ENCODE measurements at regions not wholly inside any gene's neighbourhood (a gene's known extent, or its start where the extent isn't known, plus 50 kb on each side); places are given as distances from the start of the nearest gene placed in this dataset.
"Not testable (repeated sequence)": the region's sequence is repeated elsewhere in the genome, so short reads cannot be mapped to it uniquely, and the experiment has no call there.

DNA sequence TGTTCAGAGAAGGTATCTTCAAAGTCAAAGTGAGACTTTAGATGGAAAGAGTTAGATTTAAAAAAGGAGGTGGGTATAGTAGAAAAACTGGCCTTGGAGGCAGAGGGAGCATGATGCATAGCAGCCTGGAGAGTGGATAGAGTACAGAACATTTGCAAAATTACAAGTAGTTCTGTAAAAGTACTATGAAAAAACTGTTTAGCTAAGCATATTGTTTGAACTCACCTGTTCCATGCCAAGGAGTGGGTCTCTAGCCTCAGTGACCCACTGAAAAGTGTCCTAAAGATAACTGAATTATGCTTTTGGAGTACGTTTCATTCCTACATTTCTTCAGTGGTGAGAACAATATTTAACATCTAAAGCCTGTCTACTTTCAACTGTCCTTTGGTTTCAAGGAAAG is 218.9 kb downstream of the NAP1L3 start (continued):
- TF ChIP-seq ZNF331 (CRISPR knock-in tag; IDR thresholded peaks at IDR 0.05; ENCODE audit: low read depth) (no peak), EZH2phosphoT487 (IDR thresholded peaks at IDR 0.05; ENCODE audit: unreplicated experiment) (no peak), CREB1 (CRISPR knock-in tag; IDR thresholded peaks at IDR 0.05; ENCODE audit: low read depth) (no peak)

GRCh38 chrX:93434721-93435120 is 238.7 kb downstream of the NAP1L3 start:
- H3K27me3 ChIP-seq (ENCODE audit: insufficient read depth); ATAC-seq; H3K36me3 Mint-ChIP-seq (ENCODE audit: low read depth); H3F3A ChIP-seq (replicated peaks; ENCODE audit: low read depth); H3K27ac ChIP-seq (ENCODE audit: low read depth); H3K36me3 ChIP-seq (ENCODE audit: insufficient read depth); DNase-seq (ENCODE audit: low spot score); H3K27ac Mint-ChIP-seq; H3K4me3 Mint-ChIP-seq; H3K4me1 Mint-ChIP-seq; H4K20me1 ChIP-seq (replicated peaks; ENCODE audit: insufficient read depth); H3K9me3 Mint-ChIP-seq; H3K27me3 Mint-ChIP-seq (ENCODE audit: insufficient read depth, low read depth, poor library complexity); H3K4me1 ChIP-seq (ENCODE audit: insufficient read depth); H3K9me2 ChIP-seq (ENCODE audit: insufficient read depth); H3K4me2 ChIP-seq; H3K4me3 ChIP-seq; H2AFZ ChIP-seq; H3K79me2 ChIP-seq (replicated peaks; ENCODE audit: insufficient read depth): not testable (repeated sequence)

DNA sequence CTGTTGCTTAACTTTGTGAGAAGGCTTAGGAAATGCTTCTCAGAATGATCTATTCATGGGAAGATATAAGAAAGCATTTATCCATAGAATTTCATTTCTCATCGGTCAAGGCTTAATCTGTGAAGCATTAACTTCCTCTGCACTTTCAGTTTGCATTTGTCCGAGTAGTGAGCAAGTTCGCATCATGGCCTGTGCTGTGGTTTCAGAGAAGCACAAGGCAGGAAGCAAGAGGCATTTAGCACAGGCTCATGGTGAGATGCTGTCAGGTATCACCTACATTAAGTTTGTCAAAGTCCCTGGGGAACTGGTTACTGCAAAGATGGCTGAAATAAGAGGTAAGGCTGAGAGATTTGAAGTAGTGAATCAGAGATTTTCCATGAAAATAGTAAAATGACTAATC is 244.9 kb downstream of the NAP1L3 start:
- H3K9me2 ChIP-seq (ENCODE audit: insufficient read depth), result no peaks in the 10 kb centered on the region
- H3K36me3 ChIP-seq (ENCODE audit: insufficient read depth), result no peaks in the 10 kb centered on the region
- H3K4me1 ChIP-seq (ENCODE audit: insufficient read depth), result no peaks in the 10 kb centered on the region
- H3K4me3 ChIP-seq, result no peak overlapping the region
- no peak for DNase-seq (ENCODE audit: low spot score)
- no peak overlapping the region for H2AFZ ChIP-seq
- H4K20me1 ChIP-seq (replicated peaks; ENCODE audit: insufficient read depth), result no peaks in the 10 kb centered on the region
- no peak overlapping the region for H3K4me3 Mint-ChIP-seq
- H3K79me2 ChIP-seq (replicated peaks; ENCODE audit: insufficient read depth), result no peaks in the 10 kb centered on the region
- no peak overlapping the region for H3K27ac ChIP-seq (ENCODE audit: low read depth)
- H3K27me3 Mint-ChIP-seq (ENCODE audit: insufficient read depth, low read depth, poor library complexity), result no peaks in the 10 kb centered on the region
- no peak overlapping the region for H3K4me2 ChIP-seq
- no peaks in the 10 kb centered on the region for H3K27me3 ChIP-seq (ENCODE audit: insufficient read depth)
- no peaks in the 10 kb centered on the region for H3K36me3 Mint-ChIP-seq (ENCODE audit: low read depth)
- H3K9me3 Mint-ChIP-seq, result no peaks in the 10 kb centered on the region
- ATAC-seq, result no peak
- no peaks in the 10 kb centered on the region for H3F3A ChIP-seq (replicated peaks; ENCODE audit: low read depth)
- H3K27ac Mint-ChIP-seq, result no peak overlapping the region
- no peaks in the 10 kb centered on the region for H3K4me1 Mint-ChIP-seq
- no peak for TF ChIP-seq EZH2phosphoT487 (IDR thresholded peaks at IDR 0.05; ENCODE audit: unreplicated experiment)
- TF ChIP-seq EZH2 (IDR thresholded peaks at IDR 0.05; ENCODE audit: low read depth, unreplicated experiment), result no peak
- TF ChIP-seq JUNB (IDR thresholded peaks at IDR 0.05; ENCODE audit: unreplicated experiment), result no peak
- no peak for TF ChIP-seq POLR2AphosphoS5 (IDR thresholded peaks at IDR 0.05; ENCODE audit: low read depth)
- TF ChIP-seq, protein P1, sequence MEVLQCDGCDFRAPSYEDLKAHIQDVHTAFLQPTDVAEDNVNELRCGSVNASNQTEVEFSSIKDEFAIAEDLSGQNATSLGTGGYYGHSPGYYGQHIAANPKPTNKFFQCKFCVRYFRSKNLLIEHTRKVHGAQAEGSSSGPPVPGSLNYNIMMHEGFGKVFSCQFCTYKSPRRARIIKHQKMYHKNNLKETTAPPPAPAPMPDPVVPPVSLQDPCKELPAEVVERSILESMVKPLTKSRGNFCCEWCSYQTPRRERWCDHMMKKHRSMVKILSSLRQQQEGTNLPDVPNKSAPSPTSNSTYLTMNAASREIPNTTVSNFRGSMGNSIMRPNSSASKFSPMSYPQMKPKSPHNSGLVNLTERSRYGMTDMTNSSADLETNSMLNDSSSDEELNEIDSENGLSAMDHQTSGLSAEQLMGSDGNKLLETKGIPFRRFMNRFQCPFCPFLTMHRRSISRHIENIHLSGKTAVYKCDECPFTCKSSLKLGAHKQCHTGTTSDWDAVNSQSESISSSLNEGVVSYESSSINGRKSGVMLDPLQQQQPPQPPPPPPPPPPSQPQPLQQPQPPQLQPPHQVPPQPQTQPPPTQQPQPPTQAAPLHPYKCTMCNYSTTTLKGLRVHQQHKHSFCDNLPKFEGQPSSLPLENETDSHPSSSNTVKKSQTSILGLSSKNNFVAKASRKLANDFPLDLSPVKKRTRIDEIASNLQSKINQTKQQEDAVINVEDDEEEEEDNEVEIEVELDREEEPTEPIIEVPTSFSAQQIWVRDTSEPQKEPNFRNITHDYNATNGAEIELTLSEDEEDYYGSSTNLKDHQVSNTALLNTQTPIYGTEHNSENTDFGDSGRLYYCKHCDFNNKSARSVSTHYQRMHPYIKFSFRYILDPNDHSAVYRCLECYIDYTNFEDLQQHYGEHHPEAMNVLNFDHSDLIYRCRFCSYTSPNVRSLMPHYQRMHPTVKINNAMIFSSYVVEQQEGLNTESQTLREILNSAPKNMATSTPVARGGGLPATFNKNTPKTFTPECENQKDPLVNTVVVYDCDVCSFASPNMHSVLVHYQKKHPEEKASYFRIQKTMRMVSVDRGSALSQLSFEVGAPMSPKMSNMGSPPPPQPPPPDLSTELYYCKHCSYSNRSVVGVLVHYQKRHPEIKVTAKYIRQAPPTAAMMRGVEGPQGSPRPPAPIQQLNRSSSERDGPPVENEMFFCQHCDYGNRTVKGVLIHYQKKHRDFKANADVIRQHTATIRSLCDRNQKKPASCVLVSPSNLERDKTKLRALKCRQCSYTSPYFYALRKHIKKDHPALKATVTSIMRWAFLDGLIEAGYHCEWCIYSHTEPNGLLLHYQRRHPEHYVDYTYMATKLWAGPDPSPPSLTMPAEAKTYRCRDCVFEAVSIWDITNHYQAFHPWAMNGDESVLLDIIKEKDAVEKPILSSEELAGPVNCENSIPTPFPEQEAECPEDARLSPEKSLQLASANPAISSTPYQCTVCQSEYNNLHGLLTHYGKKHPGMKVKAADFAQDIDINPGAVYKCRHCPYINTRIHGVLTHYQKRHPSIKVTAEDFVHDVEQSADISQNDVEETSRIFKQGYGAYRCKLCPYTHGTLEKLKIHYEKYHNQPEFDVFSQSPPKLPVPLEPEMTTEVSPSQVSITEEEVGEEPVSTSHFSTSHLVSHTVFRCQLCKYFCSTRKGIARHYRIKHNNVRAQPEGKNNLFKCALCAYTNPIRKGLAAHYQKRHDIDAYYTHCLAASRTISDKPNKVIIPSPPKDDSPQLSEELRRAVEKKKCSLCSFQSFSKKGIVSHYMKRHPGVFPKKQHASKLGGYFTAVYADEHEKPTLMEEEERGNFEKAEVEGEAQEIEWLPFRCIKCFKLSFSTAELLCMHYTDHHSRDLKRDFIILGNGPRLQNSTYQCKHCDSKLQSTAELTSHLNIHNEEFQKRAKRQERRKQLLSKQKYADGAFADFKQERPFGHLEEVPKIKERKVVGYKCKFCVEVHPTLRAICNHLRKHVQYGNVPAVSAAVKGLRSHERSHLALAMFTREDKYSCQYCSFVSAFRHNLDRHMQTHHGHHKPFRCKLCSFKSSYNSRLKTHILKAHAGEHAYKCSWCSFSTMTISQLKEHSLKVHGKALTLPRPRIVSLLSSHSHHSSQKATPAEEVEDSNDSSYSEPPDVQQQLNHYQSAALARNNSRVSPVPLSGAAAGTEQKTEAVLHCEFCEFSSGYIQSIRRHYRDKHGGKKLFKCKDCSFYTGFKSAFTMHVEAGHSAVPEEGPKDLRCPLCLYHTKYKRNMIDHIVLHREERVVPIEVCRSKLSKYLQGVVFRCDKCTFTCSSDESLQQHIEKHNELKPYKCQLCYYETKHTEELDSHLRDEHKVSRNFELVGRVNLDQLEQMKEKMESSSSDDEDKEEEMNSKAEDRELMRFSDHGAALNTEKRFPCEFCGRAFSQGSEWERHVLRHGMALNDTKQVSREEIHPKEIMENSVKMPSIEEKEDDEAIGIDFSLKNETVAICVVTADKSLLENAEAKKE (CRISPR knock-in tag; IDR thresholded peaks at IDR 0.05), result no peak
- no peak for TF ChIP-seq CREB1 (CRISPR knock-in tag; IDR thresholded peaks at IDR 0.05; ENCODE audit: low read depth)
- TF ChIP-seq STAT1 (IDR thresholded peaks at IDR 0.05; ENCODE audit: unreplicated experiment), result no peak
- no peak for TF ChIP-seq ZNF331 (CRISPR knock-in tag; IDR thresholded peaks at IDR 0.05; ENCODE audit: low read depth)
- TF ChIP-seq ZNF114 (CRISPR knock-in tag; IDR thresholded peaks at IDR 0.05), result no peak
- no peak for TF ChIP-seq REST (IDR thresholded peaks at IDR 0.05; ENCODE audit: unreplicated experiment)
- no peak for TF ChIP-seq NANOG (IDR thresholded peaks at IDR 0.05; ENCODE audit: borderline replicate concordance)

Measured in GM23338 (cell line).